ENCODE measurements at regions not wholly inside any gene's neighbourhood (a gene's known extent, or its start where the extent isn't known, plus 50 kb on each side); places are given as distances from the start of the nearest gene placed in this dataset.

DNA sequence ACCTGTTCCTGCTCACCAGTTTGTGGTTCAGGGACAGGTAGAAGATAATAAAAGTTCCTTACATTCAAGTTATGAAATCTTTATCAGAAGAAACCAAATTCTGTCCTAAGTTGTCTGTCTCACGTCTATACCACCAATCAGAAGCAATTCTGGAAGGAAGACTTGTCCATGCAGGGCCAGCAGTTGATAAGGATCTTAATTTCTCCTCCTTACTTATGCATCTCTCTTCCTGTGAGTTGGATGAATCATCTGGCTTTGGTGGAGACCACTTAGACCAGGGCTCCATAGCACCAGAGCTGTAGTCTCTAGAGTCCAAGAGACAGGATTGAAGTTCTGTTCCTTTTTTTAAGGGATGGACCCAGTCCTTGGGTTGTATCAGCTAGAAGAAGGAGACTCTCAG, 106.5 kb downstream of the APOB start:
- TF ChIP-seq CEBPB (IDR thresholded peaks at IDR 0.05) (no peak), EGR1 (IDR thresholded peaks at IDR 0.05) (no peak), TAF1 (IDR thresholded peaks at IDR 0.05; ENCODE audit: low read depth) (no peak), YY1 (IDR thresholded peaks at IDR 0.05; ENCODE audit: low read depth) (no peak), TEAD4 (IDR thresholded peaks at IDR 0.05) (no peak)
- TF ChIP-seq, protein P1, sequence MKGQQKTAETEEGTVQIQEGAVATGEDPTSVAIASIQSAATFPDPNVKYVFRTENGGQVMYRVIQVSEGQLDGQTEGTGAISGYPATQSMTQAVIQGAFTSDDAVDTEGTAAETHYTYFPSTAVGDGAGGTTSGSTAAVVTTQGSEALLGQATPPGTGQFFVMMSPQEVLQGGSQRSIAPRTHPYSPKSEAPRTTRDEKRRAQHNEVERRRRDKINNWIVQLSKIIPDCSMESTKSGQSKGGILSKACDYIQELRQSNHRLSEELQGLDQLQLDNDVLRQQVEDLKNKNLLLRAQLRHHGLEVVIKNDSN (IDR thresholded peaks at IDR 0.05) = no peak

GRCh38 chr2:20935168-20935775, 108.6 kb downstream of the APOB start:
- TF ChIP-seq RAD21 (IDR thresholded peaks at IDR 0.05; ENCODE audit: low read depth) (no peak), ZBTB7A (IDR thresholded peaks at IDR 0.05; ENCODE audit: low read depth) (no peak), CREB1 (IDR thresholded peaks at IDR 0.05; ENCODE audit: low read depth) (no peak)

- TF ChIP-seq RAD21 (IDR thresholded peaks at IDR 0.05; ENCODE audit: low read depth) = no peak
- no peak for TF ChIP-seq FOXM1 (IDR thresholded peaks at IDR 0.05; ENCODE audit: borderline replicate concordance, low read depth)
- no peak for TF ChIP-seq CREB1 (IDR thresholded peaks at IDR 0.05; ENCODE audit: low read depth)
- TF ChIP-seq TCF12 (IDR thresholded peaks at IDR 0.05; ENCODE audit: low read depth) = no peak
- TF ChIP-seq, protein P2, sequence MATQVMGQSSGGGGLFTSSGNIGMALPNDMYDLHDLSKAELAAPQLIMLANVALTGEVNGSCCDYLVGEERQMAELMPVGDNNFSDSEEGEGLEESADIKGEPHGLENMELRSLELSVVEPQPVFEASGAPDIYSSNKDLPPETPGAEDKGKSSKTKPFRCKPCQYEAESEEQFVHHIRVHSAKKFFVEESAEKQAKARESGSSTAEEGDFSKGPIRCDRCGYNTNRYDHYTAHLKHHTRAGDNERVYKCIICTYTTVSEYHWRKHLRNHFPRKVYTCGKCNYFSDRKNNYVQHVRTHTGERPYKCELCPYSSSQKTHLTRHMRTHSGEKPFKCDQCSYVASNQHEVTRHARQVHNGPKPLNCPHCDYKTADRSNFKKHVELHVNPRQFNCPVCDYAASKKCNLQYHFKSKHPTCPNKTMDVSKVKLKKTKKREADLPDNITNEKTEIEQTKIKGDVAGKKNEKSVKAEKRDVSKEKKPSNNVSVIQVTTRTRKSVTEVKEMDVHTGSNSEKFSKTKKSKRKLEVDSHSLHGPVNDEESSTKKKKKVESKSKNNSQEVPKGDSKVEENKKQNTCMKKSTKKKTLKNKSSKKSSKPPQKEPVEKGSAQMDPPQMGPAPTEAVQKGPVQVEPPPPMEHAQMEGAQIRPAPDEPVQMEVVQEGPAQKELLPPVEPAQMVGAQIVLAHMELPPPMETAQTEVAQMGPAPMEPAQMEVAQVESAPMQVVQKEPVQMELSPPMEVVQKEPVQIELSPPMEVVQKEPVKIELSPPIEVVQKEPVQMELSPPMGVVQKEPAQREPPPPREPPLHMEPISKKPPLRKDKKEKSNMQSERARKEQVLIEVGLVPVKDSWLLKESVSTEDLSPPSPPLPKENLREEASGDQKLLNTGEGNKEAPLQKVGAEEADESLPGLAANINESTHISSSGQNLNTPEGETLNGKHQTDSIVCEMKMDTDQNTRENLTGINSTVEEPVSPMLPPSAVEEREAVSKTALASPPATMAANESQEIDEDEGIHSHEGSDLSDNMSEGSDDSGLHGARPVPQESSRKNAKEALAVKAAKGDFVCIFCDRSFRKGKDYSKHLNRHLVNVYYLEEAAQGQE (IDR thresholded peaks at IDR 0.05; ENCODE audit: low read depth) = no peak
- TF ChIP-seq, protein P3, sequence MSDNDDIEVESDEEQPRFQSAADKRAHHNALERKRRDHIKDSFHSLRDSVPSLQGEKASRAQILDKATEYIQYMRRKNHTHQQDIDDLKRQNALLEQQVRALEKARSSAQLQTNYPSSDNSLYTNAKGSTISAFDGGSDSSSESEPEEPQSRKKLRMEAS (IDR thresholded peaks at IDR 0.05) = no peak
Measured at GRCh38 chr2:20934236-20934635, 109.6 kb downstream of the APOB start.

GRCh38 chr2:20933714-20934113, 110.2 kb downstream of the APOB start:
- TF ChIP-seq RAD21 (IDR thresholded peaks at IDR 0.05; ENCODE audit: low read depth) (no peak), TAF1 (IDR thresholded peaks at IDR 0.05; ENCODE audit: low read depth) (no peak), FOXM1 (IDR thresholded peaks at IDR 0.05; ENCODE audit: borderline replicate concordance, low read depth) (no peak), TCF12 (IDR thresholded peaks at IDR 0.05; ENCODE audit: low read depth) (no peak), CREB1 (IDR thresholded peaks at IDR 0.05; ENCODE audit: low read depth) (no peak), CEBPB (IDR thresholded peaks at IDR 0.05) (no peak)
- TF ChIP-seq, protein P3 (IDR thresholded peaks at IDR 0.05) = no peak
- TF ChIP-seq, protein P2 (IDR thresholded peaks at IDR 0.05; ENCODE audit: low read depth) = no peak
- TF ChIP-seq, protein P1 (IDR thresholded peaks at IDR 0.05) = no peak

- TF ChIP-seq CREB1 (IDR thresholded peaks at IDR 0.05; ENCODE audit: low read depth) (no peak), RAD21 (IDR thresholded peaks at IDR 0.05; ENCODE audit: low read depth) (no peak), EGR1 (IDR thresholded peaks at IDR 0.05) (no peak), YY1 (IDR thresholded peaks at IDR 0.05; ENCODE audit: low read depth) (no peak), TEAD4 (IDR thresholded peaks at IDR 0.05) (no peak), TCF12 (IDR thresholded peaks at IDR 0.05; ENCODE audit: low read depth) (no peak), CEBPB (IDR thresholded peaks at IDR 0.05) (no peak), ZBTB7A (IDR thresholded peaks at IDR 0.05; ENCODE audit: low read depth) (no peak)
- TF ChIP-seq, protein P2 (IDR thresholded peaks at IDR 0.05; ENCODE audit: low read depth) = no peak
- TF ChIP-seq, protein P3 (IDR thresholded peaks at IDR 0.05) = no peak
- TF ChIP-seq, protein P1 (IDR thresholded peaks at IDR 0.05) = no peak
Measured at GRCh38 chr2:20931346-20931745, 108.4 kb upstream of the LDAH start.
